Mesenteric fat pad (tissue), 1 donor: ENCODE measurements at regions not wholly inside any gene's neighbourhood (a gene's known extent, or its start where the extent isn't known, plus 50 kb on each side); places are given as distances from the start of the nearest gene placed in this dataset.
"Not testable (repeated sequence)": the region's sequence is repeated elsewhere in the genome, so short reads cannot be mapped to it uniquely, and the experiment has no call there.

ENCODE experiments used
- DNase-seq: peaks from one replicate; pipeline ENCODE4 v3.0.0-alpha.2; 2020; ENCODE audit warnings: low spot score
- donor health status: DM: yes; HTN: yes; CAD: no.

- no peak for DNase-seq
Observed at GRCh38 chr2:195318440-195319111, 338.4 kb upstream of the SLC39A10 start.

- no peak for DNase-seq
Observed at GRCh38 chr2:195317550-195317949, 339.5 kb upstream of the SLC39A10 start.

DNA sequence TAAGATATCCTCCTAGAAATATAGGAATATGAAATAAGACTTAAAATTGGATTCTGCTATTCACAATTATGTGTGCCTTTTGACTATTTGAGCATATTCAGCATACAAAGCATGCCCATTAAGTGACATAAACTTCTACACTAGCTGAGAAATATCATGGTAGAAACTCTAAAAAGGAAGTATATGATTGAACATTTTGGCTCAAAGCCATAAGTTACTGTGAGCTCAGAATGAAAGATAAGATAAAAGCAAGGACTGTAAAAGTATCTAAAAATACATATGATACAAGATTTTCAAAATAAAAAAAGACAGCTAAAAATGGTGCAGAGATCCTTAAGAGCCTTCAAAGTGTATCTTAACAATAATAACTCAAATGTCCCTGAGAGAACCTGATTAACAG, 340.5 kb upstream of the SLC39A10 start:
- no peak for DNase-seq

- DNase-seq: no peak
Observed at GRCh38 chr2:195313962-195314361, 343.1 kb upstream of the SLC39A10 start.

GRCh38 chr2:195312662-195313061, 344.4 kb upstream of the SLC39A10 start:
- DNase-seq: no peak

GRCh38 chr2:195308163-195308562, 348.9 kb upstream of the SLC39A10 start:
- DNase-seq: no peak

DNA sequence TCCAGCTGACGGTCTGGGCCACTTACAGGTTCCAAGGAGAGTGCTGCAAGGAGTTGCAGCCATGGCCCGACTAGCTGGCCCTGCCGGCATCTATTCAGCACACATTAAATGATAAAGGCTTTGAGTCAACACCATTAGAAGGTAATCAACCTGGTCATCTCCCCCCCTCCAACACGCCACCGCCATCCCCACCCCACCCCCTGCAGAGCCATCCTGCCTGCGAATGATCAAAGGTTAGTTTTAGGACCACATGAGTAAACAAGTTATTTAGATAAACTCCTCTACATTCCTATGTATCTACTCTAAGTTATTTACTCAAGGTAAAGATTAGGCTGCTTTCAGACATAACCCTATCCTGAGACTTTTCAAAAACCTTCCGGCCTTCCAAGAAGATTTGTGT, 349.3 kb upstream of the SLC39A10 start:
- no peak for DNase-seq

- DNase-seq: no peak
Observed at GRCh38 chr2:195304310-195304709, 352.7 kb upstream of the SLC39A10 start.

- DNase-seq: no peak
Observed at GRCh38 chr2:195300631-195301030, 356.4 kb upstream of the SLC39A10 start.

DNA sequence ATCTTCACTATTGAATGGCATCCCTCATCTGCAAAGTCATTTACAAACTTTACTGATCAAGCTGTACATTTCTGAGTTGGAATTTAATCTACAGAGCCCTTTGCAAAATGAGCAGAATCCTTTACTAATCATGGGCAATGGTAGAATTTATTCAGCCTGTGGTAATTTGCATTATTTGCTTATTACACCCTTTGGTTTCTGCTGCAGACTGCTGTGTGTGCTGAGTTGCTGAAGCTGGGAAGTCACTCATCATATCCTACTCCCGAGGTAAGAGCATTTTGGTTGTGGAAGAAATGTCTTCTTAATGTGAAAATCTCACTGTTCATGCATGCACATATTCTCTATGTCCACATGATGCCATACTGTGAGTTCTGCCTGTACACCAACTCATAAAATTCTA, 357.4 kb upstream of the SLC39A10 start:
- DNase-seq: no peak

GRCh38 chr2:195296490-195296889, 360.5 kb upstream of the SLC39A10 start:
- DNase-seq: no peak

- no peak for DNase-seq
Observed at GRCh38 chr2:195289081-195289480, 367.9 kb upstream of the SLC39A10 start.

DNA sequence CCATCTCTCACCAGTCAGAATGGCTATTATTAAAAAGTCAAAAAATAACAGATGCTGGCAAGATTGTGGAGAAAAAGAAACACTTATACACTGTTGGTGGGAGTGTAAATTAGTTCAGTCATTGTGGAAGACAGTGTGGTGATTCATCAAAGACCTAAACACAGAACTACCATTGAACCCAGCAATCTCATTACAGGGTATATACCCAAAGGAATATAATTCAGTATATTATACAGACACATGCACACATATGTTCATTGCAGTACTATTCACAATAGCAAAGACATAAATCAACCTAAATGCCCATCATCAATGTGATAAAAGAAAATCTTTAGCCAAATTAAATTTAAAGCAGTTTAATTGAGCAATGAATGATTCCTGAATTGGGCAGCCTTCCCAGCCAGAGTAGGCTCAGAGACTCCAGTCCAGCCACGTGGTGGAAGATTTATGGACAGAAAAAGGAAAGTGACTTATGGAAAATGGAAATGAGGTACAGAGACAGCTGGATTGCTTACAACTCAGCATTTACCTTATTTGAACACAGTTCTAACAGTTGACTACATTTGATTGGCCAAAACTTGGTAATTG, 377.1 kb upstream of the SLC39A10 start:
- no peak for DNase-seq

DNA sequence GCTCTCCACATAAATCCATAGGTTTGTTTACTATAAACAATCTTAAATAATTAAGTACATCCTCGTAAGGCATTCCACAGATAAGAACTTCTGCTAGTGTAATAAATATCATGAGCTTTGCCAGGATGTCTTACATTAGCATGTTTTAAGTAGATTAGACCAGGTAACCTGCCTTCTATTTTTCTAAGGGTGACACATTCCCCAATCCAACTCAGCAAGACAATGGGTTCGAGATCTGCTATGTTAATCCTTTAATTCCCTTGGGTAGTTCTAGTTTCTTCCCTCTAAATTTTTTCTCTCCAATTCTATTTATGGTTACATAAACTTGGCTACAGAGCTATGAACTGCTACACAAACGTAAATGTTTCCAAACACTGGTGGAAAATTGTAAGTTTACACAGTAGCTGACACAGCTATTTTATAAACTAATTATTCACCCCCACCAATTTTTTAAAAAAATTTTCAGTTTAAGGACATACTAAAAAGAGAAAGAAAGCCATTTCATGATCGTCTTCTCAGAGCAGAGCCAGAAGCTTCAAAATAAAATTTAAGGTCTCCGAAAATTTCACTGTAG, 386.5 kb upstream of the SLC39A10 start:
- no peak for DNase-seq

GRCh38 chr2:195269220-195269619, 387.8 kb upstream of the SLC39A10 start:
- no peak for DNase-seq

DNA sequence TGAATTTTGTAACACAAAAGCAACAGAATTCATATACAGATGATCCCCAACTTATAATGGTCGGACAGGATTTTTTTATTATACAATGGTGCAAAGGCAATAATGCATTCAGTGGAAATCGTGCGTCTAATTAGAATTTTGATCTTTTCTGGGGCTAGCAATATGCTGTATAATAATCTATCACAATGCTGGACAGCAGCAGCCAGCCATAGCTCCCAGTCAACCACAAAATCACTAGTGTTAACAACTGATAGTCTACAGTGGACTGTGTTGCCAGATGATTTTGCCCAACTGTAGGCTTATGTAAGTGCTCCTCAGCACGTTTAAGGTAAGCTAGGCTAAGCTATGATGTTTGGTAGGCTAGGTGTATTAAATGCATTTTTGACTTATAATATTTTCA, 399.0 kb upstream of the SLC39A10 start:
- no peak for DNase-seq

DNA sequence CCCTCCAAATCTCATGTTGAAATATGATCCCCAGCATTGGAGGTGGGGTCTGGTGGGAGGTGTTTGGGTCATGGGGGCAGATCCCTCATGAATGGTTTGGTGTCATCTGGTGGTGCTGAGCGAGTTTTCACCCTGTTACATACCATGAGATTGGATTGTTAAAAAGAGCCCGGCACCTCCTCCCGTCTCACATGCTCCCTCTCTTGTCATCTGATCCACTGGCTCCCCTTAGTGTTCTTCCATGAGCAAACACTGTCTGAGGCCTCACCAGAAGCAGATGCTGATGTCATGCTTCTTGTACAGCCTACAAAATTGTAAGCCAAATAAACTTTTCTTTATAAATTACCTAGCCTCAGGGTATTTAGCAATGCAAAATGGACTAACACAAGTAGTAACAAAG, 405.0 kb upstream of the SLC39A10 start:
- DNase-seq: no peak

DNA sequence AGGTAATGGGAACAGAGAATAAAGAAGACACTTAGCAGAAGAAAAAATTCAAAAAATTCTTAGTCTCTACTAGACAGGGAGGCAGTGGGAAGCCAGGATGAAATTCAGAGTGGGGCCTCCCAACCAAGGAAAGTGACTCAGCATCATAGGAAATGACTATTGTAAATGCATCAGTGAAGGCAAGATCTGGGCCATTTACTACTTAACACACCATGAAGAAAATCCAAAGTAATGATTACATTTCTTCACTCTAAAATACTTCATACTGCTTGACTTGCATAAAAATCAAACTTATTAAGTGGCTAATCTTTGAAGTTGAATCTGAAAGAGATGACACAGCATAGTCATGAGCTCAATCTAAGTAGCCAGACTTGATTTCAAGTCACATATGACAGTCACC, 405.8 kb upstream of the SLC39A10 start:
- no peak for DNase-seq

GRCh38 chr2:195238826-195239225, 418.2 kb upstream of the SLC39A10 start:
- no peak for DNase-seq

GRCh38 chr2:195238379-195238778, 418.6 kb upstream of the SLC39A10 start:
- DNase-seq: no peak

DNA sequence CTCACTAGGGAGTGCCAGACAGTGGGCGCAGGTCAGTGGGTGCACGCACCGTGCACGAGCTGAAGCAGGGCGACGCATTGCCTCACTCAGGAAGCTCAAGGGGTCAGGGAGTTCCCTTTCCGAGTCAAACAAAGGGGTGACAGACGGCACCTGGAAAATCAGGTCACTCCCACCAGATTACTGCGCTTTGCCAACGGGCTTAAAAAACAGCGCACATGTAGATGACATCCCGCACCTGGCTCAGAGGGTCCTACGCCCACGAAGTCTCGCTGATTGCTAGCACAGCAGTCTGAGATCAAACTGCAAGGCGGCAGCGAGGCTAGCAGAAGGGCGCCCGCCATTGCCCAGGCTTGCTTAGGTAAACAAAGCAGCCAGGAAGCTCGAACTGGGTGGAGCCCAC, 428.5 kb upstream of the SLC39A10 start:
- not testable (repeated sequence) for DNase-seq

GRCh38 chr2:195214072-195214471, 443.0 kb upstream of the SLC39A10 start:
- no peak for DNase-seq

DNA sequence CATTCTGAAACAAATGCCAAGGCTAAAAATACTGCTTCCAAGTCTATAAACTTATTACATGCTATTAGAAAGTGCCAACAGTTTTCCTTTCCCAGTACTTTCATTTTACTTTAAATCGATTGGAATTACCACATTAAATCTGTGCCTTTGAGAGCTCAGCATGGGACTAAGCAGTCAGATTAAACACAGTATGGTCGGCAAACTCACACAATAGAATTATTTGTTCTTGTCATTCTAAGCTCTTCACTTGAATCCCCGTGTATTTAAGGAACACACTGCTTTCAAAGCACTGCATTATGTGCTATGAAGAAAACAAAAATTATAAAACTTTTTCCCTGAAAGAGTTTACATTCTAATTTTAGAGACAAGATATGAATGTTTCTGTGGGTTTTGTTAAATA, 444.4 kb upstream of the SLC39A10 start:
- no peak for DNase-seq
